Body of pancreas (tissue), 4 donors: ENCODE measurements at regions not wholly inside any gene's neighbourhood (a gene's known extent, or its start where the extent isn't known, plus 50 kb on each side); places are given as distances from the start of the nearest gene placed in this dataset.

Source experiments
- CTCF ChIP-seq, 7 experiments: fragments of 450-650 bp in 4 of 7; fragments of 200-600 bp in 3 of 7; sonication (generic) in 3 of 7; IDR thresholded peaks; one replicate each; pipeline ENCODE4 v1.5.1; 2016 to 2019; ENCODE audit warnings: antibody characterized with exemption in 7 of 7
- POLR2A ChIP-seq, 3 donors: fragments of 450-650 bp; IDR thresholded peaks; one replicate each; pipeline ENCODE4 v1.6.1; 2016; ENCODE audit warnings: antibody characterized with exemption in 3 of 3, mild to moderate bottlenecking in 2 of 3

GRCh38 chr11:25902476-25902875 lies 429.5 kb upstream of the ANO3 start:
- TF ChIP-seq CTCF (IDR thresholded peaks at IDR 0.05) (no peak), POLR2A (IDR thresholded peaks at IDR 0.05) (no peak)
